Body of pancreas (tissue), 4 donors: ENCODE measurements at regions not wholly inside any gene's neighbourhood (a gene's known extent, or its start where the extent isn't known, plus 50 kb on each side); places are given as distances from the start of the nearest gene placed in this dataset.

ENCODE experiments used
- ATAC-seq: fragments of 150-250 bp; one replicate; pipeline ENCODE4 v1.9.1; 2016
- DNase-seq, 4 donors: peaks; one replicate each; pipeline ENCODE4 v3.0.0-alpha.2; 2019
- H3K27ac ChIP-seq, 4 donors: fragments of 200-600 bp; sonication (generic); 1 replicate in 3 of 4; 2 replicates in 1 of 4; pipeline versions ENCODE4 v1.5.1 to v1.6.1; 2016 to 2019; ENCODE audit warnings: mild to moderate bottlenecking in 1 of 4, mixed read lengths in 1 of 4, moderate library complexity in 1 of 4
- H3K27me3 ChIP-seq, 2 donors: fragments of 200-600 bp; sonication (generic); one replicate each; pipeline ENCODE4 v1.6.0; 2016; ENCODE audit warnings: mild to moderate bottlenecking in 1 of 2
- H3K36me3 ChIP-seq, 2 donors: fragments of 200-600 bp; sonication (generic); replicated peaks in 1 of 2; 2 replicates each; pipeline ENCODE4 v1.5.1; 2016; ENCODE audit warnings: low read depth in 2 of 2; ENCODE audit not compliant: insufficient read depth in 1 of 2
- H3K4me1 ChIP-seq: fragments of 200-600 bp; sonication (generic); one replicate; pipeline ENCODE4 v1.6.0; 2016
- H3K4me3 ChIP-seq, 2 donors: fragments of 200-600 bp; sonication (generic); 1 replicate in 1 of 2; 2 replicates in 1 of 2; pipeline ENCODE4 v1.5.1; 2016 to 2019
- H3K9me3 ChIP-seq, 3 donors: fragments of 200-600 bp; sonication (generic); 1 replicate in 2 of 3; 2 replicates in 1 of 3; pipeline ENCODE4 v1.5.1; 2016
- CTCF ChIP-seq, 7 experiments: fragments of 450-650 bp in 4 of 7; fragments of 200-600 bp in 3 of 7; sonication (generic) in 3 of 7; IDR thresholded peaks; one replicate each; pipeline ENCODE4 v1.5.1; 2016 to 2019; ENCODE audit warnings: antibody characterized with exemption in 7 of 7
- POLR2A ChIP-seq, 3 donors: fragments of 450-650 bp; IDR thresholded peaks; one replicate each; pipeline ENCODE4 v1.6.1; 2016; ENCODE audit warnings: antibody characterized with exemption in 3 of 3, mild to moderate bottlenecking in 2 of 3
- WGBS, 2 donors: methylation state at CpG; one replicate each; pipeline ENCODE4 v1.1.5; 2017; 5-methylcytosine and 5-hydroxymethylcytosine counted together
- intact Hi-C: fragments of 100-400 bp; cut with DNase I; formaldehyde crosslinking; loops from one replicate; pipeline ENCODE4 v1.15.1; 2023

DNA sequence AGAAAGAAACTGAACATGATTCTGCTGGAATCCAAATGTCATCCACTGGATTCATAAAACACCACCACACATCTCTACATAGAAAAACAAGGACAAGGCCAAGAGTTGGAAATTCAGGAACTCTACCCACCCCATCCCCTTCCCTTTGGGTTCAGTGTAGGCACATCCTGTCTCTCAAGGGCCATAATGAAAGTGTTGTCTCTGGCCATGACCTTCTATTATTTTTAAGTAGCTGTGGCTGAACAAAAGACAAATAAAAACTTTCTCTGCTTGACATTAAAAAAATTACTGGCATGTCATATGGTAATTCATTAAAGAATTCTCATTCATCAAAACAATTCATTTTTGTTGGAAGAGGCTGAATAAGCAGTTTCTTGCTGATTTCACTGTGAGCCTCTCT, 54.9 kb upstream of the ZBTB18 start:
- no peak overlapping the region for H3K4me3 ChIP-seq
- H3K36me3 ChIP-seq = no peaks in the 10 kb centered on the region
- no peak for DNase-seq
- no peak overlapping the region for H3K27ac ChIP-seq
- no peaks in the 10 kb centered on the region for H3K4me1 ChIP-seq
- no peaks in the 10 kb centered on the region for H3K9me3 ChIP-seq
- no peak for ATAC-seq
- no peak for TF ChIP-seq CTCF (IDR thresholded peaks at IDR 0.05)
- TF ChIP-seq POLR2A (IDR thresholded peaks at IDR 0.05) = no peak
- intact Hi-C loops = no loop called here
- no peaks in the 10 kb centered on the region for H3K27me3 ChIP-seq

GRCh38 chr1:243991650-243992049, 59.4 kb upstream of the ZBTB18 start:
- 18 to 41% methylated on average over 3 of the region's 3 CpGs for WGBS, 2 donors
- no peak overlapping the region for H3K27ac ChIP-seq
- DNase-seq (no peak), ATAC-seq (no peak)
- TF ChIP-seq CTCF (IDR thresholded peaks at IDR 0.05) = no peak
- no peak for TF ChIP-seq POLR2A (IDR thresholded peaks at IDR 0.05)
- intact Hi-C loops = no loop called here
- H3K4me3 ChIP-seq = no peak overlapping the region
- H3K27me3 ChIP-seq = no peaks in the 10 kb centered on the region
- H3K4me1 ChIP-seq = no peaks in the 10 kb centered on the region
- no peaks in the 10 kb centered on the region for H3K9me3 ChIP-seq
- no peaks in the 10 kb centered on the region for H3K36me3 ChIP-seq

DNA sequence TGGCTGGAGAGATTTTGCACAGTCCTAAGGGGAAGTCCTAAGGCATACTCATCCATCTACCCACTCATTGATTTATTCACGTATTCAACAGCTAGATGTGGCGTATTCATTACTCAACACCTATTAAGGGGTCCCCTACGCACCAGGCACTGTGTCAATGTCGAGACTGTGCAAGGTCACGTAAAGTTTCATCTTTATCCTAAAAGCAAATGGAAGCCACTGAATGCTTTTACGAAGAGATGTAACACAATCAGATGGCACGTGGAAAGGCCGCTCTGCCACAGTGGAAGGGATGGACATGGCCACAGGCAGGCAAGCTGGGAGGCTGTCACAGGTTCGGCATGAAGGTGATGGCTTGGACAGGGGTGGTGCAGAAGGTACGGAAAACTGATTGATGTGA, 66.3 kb upstream of the ZBTB18 start:
- no peaks in the 10 kb centered on the region for H3K9me3 ChIP-seq
- WGBS, 2 donors = 77 to 82% methylated on average over 10 of the region's 10 CpGs
- H3K36me3 ChIP-seq = no peaks in the 10 kb centered on the region
- H3K27ac ChIP-seq = no peak overlapping the region
- DNase-seq = no peak
- H3K4me3 ChIP-seq = no peak overlapping the region
- no peak for ATAC-seq
- intact Hi-C loops = no loop called here
- H3K27me3 ChIP-seq = no peaks in the 10 kb centered on the region
- no peaks in the 10 kb centered on the region for H3K4me1 ChIP-seq
- no peak for TF ChIP-seq CTCF (IDR thresholded peaks at IDR 0.05)
- TF ChIP-seq POLR2A (IDR thresholded peaks at IDR 0.05) = no peak

DNA sequence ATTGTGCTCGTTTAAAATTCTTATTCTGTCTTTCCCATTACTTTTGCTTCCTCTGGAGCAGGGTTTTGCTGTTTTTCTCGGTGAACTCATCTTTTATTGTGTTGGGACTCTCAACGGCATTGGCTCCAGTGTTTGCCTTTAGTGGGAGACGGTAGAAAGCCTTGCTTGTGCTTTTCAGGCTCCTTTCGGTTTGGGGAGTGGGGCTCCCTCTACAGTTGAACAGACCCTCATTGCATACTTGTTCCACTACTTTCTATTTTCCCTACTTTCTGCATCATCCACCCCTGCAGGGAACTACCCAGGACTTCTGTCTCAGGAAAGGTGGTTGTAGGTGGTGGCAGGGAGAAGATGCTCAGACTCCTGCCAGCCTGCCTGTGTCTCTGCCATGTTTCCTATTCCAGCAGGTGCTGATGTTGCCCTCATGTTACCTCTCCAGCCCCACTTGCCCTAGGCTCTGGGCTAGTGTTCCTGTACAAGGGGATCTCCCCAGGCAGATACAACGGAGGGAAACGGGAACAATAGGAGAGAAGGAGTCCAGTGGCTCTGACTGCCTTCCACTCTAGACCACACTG, 68.5 kb upstream of the ZBTB18 start:
- TF ChIP-seq POLR2A (IDR thresholded peaks at IDR 0.05) (no peak), CTCF (IDR thresholded peaks at IDR 0.05) (no peak)
- WGBS, 2 donors = 41 to 48% methylated on average over 7 of the region's 7 CpGs
- Histone ChIP-seq H3K27ac (no peak overlapping the region), H3K27me3 (no peaks in the 10 kb centered on the region), H3K4me3 (no peak overlapping the region), H3K36me3 (no peaks in the 10 kb centered on the region), H3K9me3 (no peaks in the 10 kb centered on the region), H3K4me1 (no peaks in the 10 kb centered on the region)
- DNase-seq (no peak), ATAC-seq (no peak)
- intact Hi-C loops = no loop called here

GRCh38 chr1:243980471-243980870, 70.6 kb upstream of the ZBTB18 start:
- Histone ChIP-seq H3K9me3 (no peaks in the 10 kb centered on the region), H3K4me3 (no peak overlapping the region), H3K4me1 (no peaks in the 10 kb centered on the region), H3K27me3 (no peaks in the 10 kb centered on the region), H3K36me3 (no peaks in the 10 kb centered on the region), H3K27ac (no peak overlapping the region)
- no peak for TF ChIP-seq POLR2A (IDR thresholded peaks at IDR 0.05)
- no peak for TF ChIP-seq CTCF (IDR thresholded peaks at IDR 0.05)
- intact Hi-C loops = no loop called here
- ATAC-seq = no peak
- no peak for DNase-seq
- WGBS, 2 donors = 94% methylated on average over 3 of the region's 3 CpGs
